GM13976 (cell line): ENCODE measurements at regions not wholly inside any gene's neighbourhood (a gene's known extent, or its start where the extent isn't known, plus 50 kb on each side); places are given as distances from the start of the nearest gene placed in this dataset.

Experiments
- DNase-seq: peaks from one replicate; pipeline ENCODE4 v3.0.0; 2012; ENCODE audit warnings: low spot score
- CTCF ChIP-seq: IDR thresholded peaks from 2 replicates; pipeline ENCODE4 v1.5.1; 2012; ENCODE audit warnings: borderline replicate concordance, mild to moderate bottlenecking; ENCODE audit not compliant: insufficient read depth; ENCODE audit errors: extremely low read depth, missing control alignments, control extremely low read depth
- in situ Hi-C: fragments of 300-500 bp; cut with MboI; formaldehyde crosslinking; loops from one replicate; pipeline ENCODE4 v1.12.0; 2022; ENCODE audit warnings: low sequenced_read_pairs, mixed read lengths, inconsistent platforms; ENCODE audit not compliant: unreplicated experiment

GRCh38 chr15:77547801-77548588, 84.7 kb downstream of the LINGO1 start:
- DNase-seq = no peak
- in situ Hi-C loops = loop anchor here (10.0 kb wide), 1 partner anchor 433 kb away; no protein-coding TSS in a partner anchor
- TF ChIP-seq CTCF = no peak

DNA sequence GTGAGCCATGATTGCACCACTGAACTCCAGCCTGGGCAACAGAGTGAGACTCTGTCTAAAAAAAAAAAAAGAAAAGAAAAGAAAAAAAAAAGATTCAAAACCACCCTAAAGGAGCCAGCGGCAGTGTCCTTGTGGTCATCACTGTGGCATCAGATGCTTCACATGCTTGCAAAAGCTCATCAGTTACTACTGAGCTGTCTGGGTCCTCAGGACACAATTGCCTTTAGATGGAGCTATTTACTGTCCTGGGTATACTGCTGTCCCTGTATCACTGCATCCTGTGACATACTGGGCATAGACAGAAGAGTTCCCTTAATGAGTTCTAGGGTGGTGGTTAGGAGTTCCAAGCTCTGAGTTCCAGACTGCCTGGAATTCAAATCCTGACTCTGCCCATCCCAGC, 85.8 kb downstream of the LINGO1 start:
- TF ChIP-seq CTCF = no peak
- in situ Hi-C loops = loop anchor here (10.0 kb wide), 1 partner anchor 432 kb away; no protein-coding TSS in a partner anchor
- no peak for DNase-seq

GRCh38 chr15:77546050-77546501, 86.6 kb downstream of the LINGO1 start:
- in situ Hi-C loops = loop anchor here (10.0 kb wide), 1 partner anchor 431 kb away; no protein-coding TSS in a partner anchor
- DNase-seq = no peak

GRCh38 chr15:77545058-77545457, 87.7 kb downstream of the LINGO1 start:
- TF ChIP-seq CTCF = no peak
- in situ Hi-C loops = loop anchor here (10.0 kb wide), 1 partner anchor 430 kb away; no protein-coding TSS in a partner anchor
- DNase-seq = no peak

More at GRCh38 chr15:77546050-77546501, 86.6 kb downstream of the LINGO1 start:
- no peak for TF ChIP-seq CTCF

GRCh38 chr15:77544162-77544561, 88.5 kb downstream of the LINGO1 start:
- in situ Hi-C loops = loop anchor here (10.0 kb wide), 1 partner anchor 429 kb away; no protein-coding TSS in a partner anchor
- DNase-seq = no peak
- TF ChIP-seq CTCF = no peak

GRCh38 chr15:77543159-77543882, 89.4 kb downstream of the LINGO1 start:
- TF ChIP-seq CTCF = peak; percentile 91
- in situ Hi-C loops = loop anchor here (10.0 kb wide), 1 partner anchor 429 kb away; no protein-coding TSS in a partner anchor
- peak; percentile 93 for DNase-seq
